IPS DF 19.7 (cell line): ENCODE measurements at regions not wholly inside any gene's neighbourhood (a gene's known extent, or its start where the extent isn't known, plus 50 kb on each side); places are given as distances from the start of the nearest gene placed in this dataset.

ENCODE experiments used
- DNase-seq: peaks from one replicate; pipeline ENCODE4 v3.0.0-alpha.2; 2013; ENCODE audit warnings: low read depth, low spot score

DNA sequence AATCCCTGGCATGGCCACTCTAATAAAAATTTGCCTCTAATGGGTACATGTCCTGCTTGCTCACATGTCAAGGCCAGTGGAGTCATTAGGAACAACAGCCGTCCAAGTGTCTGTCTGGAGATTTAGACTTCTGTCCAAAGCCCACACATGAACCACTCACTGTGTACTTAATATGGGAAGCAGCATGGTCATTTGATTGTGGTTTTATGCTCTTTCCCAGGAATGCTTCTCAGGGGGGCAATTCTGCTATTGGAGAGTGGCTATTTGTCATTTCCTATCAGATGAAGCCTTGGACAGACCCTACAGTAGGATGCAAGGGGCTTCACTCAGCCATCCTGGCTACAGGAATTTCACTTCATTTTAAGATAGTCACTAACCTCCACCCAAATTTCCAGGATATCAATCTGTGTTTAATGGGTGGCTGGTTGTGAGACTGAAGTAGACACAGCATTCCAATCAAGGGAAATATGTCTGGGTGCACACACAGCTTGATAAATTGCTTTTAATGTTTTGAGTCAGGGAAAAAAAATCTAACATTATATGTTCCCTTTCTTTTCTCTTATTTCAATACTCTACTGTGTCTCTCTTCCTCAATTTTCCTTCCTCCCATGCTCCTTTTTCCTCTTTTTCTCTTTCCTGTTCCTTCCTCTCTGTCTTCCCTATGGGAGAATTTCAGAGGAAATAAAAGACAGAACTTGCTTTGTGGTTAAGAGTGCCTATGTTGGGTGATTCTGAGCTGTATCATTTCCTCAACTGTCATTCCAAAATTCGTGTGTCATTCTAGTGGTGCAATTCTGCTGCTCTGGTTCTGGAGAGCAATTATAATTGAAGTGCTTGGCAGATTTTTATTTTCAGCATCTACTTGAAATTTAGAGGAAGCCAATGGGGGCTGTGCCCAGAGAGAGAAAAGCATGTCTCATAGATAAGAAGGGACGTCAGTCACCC, 320.1 kb downstream of the OSR1 start:
- no peak for DNase-seq

DNA sequence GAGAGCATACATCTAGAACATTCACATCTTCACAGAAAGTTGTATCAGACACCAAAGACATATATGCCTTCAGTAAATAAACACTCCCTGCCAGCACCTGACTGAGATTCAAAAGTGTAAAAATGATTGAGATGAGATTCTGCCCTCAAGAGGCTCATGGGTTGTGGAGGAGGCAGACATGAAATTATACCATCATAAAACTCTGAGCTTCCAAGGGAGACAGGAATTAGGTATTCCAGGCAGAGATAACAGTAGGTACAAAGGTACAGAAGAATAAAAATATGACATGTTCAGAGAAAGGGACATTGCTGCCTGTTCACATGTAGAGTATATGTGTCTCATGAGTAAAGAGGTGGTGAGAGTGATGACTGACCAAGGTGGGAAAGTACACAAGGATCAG, 322.3 kb downstream of the OSR1 start:
- DNase-seq: no peak

DNA sequence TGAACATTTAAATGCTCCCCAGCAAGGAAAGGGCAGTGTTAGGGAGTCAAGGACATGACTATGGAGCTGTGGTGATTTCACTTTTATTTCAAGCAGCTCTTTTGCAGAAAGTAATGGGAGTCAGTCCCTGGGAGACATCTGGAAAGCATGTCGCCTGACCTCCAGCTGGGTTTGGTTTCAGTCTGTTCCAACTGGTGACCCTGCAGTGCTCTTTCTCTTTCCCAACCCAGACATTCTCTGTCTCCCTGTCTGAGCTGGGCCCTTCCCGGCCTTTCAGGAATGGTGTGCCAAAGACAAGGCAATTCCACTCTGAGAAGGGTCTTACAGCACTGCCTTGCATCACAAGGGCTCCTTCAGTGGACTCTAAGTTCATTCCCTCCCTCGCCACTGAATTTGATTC, 323.2 kb downstream of the OSR1 start:
- no peak for DNase-seq

DNA sequence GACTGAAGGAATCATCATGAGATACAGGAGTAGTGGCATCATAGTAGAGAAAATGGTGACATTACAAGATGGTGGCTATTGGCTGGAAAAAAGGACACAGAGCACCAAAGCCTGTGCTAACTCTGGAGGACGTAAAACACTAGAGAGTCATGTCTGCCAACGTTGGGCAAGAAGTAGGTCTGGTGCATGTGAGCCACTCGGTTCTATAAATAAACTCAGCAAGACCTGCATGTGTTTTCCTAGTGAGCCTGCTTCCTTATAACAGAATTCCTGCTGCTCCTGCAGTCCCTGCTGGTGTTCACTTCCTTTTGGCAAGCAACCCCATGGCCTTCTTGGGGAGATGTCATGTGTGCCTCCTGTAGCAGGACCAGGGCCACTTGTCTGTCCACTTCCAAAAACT, 325.2 kb downstream of the OSR1 start:
- no peak for DNase-seq

DNA sequence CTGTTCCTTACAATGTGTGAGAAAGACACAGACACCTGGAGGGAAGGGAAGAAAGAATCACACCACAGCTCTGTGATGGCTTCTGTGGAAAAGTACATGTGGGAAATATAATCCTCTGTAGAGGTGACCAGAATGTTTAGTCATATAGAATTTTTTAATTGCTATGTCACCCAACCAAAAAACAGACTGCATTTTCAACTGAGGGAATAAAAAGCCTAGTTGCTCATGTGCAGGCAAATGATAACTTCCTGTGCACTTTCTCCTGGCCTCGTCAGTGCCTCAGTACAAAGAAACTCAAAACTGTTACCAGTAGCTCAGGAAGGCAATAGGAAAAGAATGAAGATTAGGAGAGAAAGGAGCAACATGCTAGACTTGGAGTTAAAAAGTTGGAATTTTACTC, 326.8 kb downstream of the OSR1 start:
- DNase-seq: no peak

DNA sequence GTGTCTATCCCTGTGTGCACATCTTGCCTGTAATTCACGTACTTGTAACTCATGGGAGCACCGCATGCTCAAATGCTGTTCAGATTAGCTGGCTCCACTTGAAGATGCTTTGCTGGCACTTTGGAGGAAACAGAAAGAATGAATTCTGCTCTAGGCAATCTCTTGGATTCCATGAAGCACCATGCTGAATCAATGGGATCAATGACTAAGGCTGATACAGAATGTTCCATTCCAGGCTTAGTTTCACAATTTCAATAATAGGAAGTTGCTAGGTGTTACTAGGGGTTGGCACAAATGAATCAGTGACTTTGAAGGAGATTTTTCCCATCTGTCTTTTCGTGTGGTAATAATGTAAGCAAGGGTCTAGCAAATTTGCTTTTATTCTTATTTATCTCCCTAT, 328.8 kb downstream of the OSR1 start:
- no peak for DNase-seq

DNA sequence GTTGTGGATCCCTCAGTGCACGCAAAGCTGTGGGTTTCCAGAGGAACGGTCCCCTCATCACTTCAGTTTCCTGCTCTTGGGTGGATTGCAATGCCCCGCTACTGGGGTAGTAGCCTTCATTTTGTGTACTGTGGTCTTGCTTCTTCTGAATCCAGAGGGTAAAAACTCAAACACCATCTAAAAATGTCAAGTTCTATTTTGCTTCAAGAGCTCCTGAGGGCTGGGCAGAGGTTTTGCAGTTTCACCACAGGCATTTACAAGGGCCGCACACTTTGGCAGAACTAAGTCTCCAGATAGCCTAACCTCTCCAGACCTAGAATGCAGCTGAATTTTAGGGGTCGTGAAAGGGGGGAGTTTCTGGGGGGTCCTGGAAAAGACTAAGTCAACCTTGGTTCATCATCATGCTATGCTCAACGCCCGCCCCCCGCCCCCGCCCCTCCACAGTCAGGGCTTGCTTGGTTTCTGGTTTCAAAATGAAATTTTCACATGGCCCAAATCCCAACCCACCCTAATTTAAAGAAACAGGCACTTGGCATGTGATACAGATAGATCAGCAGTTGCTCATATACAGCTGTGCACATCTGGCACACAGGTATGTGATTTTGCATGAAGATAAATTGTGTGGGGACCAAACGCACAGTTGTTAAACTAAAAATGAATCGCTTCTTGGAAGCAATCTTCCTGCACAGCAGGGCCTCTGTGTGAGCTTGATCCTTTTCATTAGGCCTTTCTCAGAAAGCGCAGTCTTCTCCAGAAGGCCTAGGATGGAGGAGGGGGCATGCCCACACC, 329.6 kb downstream of the OSR1 start:
- DNase-seq: no peak

DNA sequence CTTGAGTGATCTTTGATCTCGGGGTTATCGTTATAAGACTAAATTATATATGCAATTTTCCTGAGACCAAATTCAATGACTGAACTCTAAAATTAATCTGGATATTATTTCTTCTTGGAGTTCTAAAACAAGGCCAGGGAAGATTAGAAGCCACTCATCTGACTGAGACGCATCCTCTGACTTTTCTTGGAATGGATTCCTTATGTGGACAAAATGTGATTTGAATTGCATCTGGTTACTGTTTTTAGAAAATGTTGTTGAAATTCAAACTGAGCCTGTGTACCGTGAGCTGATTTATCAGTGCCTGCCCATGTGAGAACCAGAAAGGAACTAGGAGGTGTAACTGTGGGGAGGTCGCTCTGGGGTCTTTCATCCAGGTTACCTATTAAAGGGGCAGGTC, 330.8 kb downstream of the OSR1 start:
- DNase-seq: no peak

DNA sequence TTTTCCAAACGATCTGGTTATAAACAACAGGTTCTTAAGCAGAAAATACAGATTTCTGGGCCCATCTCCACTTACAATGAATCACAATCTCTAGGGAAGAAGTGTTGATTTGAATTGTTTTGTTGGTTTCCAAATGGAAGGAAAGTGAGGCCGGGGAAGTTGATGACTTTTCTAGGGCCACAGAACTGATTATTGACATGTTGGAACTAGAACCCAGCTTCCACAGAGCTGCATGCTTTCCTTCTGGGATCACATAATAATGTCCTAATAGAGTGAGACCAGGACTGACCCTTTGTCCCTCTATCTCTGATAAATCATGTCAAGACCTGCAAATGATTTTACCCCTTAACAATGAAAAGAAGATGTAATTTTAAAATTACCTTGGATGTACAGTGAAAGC, 332.2 kb downstream of the OSR1 start:
- DNase-seq: no peak

DNA sequence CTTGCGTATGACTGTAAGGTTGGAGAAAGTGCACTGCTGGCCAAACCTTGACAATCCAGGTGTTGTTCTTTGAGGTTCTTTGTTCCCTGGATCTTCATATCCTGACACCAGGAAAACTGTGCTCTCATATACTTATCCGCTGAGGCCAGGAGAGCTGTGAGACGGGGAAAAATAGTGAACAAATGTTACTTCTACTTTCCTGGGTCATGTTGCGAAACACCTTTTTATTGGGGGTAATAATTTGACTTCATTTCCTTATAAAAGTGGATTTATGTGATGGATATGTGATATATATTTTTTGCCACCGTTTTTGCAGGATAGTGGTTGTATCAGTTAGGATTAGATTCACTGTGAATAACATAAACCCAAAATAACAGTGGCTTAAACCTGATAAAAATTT, 336.1 kb downstream of the OSR1 start:
- DNase-seq: no peak

DNA sequence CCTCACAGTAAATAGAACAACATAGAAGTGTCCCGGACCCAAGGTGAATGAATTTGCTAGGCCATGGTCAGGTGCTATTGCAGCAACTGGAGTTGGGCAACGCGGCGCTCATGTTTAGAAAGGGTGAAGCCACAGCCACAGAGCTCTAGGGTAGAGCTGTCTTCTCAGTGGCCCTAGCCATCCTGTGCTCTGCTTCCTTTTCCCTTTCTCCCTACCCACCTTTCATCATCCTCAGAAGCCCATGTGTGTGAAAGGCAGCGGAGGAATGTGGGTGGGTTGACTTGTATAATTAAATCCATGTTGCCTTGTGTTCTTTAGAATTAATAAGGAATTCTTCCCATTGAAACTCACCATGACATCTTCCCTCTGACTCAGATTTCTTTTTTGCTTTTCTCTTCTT, 336.7 kb downstream of the OSR1 start:
- no peak for DNase-seq

DNA sequence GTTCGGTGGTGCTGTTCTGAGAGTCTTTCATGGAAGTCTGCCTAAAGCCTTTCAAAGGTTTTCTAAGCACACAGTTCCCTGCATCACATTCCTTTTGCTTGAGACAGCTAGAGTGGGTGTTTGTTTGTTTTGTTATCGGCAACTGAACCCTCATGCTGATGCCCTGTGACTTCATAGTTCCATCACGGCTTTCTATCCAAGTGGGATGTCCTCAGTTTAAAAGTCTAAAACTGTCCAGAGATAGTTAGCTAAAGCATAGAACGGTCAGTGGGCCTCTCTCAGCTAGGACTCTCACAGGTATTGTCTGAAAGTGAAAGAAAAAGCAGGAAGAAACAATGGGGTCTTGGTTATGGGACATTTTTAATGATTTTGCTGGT, 337.3 kb downstream of the OSR1 start:
- DNase-seq: no peak

DNA sequence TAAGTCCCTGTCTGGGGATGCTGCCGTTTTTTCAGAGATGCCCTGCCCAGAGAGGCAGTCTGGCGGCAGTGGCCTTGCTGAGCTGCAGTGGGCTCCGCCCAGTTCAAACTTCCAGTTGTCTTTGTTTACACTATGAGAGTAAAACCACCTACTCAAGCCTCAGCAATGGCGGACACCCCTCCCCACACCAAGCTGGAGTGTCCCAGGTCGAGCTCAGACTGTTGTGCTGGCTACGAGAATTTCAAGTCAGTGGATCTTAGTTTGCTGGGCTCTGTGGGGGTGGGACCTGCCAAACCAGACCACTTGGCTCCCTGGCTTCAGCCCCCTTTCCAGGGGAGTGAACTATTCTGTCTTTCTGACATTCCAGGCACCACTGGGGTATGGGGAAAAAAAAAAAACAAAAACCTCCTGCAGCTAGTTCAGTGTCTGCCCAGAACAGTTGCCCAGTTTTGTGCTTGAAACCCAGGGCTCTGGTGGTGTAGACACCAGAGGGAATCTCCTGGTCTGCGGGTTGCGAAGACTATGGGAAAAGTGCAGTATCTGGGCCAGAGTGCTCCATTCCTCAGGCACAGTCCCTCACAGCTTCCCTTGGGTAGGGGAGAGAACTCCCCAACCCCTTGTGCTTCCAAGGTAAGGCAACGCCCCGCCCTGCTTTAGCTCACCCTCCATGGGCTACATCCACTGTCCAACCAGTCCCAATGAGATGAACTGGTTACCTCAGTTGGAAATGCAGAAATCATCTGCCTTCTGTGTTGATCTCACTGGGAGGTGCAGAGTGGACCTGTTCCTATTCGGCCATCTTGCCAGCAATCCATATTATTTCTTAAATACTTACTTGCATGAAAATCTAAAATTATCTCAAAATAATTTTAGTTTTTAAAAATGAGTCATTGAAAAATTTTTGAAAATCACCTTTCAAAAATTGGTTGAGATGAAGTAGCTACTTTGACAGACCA, 338.0 kb downstream of the OSR1 start:
- no peak for DNase-seq

DNA sequence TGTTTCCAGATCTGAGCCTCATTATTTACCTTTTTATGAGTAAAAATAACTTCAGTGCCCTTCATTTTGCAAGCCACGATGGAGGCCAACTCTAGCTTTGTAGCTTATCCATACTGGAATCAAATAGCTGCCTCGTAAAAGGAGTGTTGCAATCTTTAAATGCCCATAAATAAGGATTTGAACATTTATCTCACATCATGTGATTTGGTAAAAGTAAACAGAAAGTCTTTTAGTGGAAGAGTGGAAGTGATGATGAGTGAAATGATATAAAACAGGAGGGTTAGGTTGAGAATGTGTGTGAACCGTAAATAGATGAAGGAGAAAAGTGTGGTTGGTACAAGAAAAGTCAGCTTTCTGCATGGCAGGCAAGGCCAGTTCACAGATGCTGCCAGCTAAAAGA, 348.9 kb downstream of the OSR1 start:
- no peak for DNase-seq

DNA sequence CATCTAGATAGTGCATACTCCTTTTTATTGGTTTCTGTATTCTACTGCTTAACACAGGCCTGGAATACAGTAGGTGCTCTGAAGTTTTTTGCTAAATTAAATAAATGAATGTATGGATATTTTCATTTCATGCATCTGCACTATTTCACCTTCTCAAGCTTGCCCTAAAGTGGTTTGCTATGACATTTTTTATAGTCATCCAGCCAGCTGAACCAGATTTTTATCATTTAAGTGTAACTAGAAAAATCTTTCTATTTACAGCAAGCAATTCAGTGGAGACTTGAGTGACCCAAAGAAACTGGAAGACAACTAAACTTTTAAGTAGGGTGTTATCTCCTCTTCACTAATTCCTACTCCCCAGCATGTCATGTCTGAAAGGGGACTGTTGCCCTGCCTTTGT, 354.9 kb downstream of the OSR1 start:
- no peak for DNase-seq

DNA sequence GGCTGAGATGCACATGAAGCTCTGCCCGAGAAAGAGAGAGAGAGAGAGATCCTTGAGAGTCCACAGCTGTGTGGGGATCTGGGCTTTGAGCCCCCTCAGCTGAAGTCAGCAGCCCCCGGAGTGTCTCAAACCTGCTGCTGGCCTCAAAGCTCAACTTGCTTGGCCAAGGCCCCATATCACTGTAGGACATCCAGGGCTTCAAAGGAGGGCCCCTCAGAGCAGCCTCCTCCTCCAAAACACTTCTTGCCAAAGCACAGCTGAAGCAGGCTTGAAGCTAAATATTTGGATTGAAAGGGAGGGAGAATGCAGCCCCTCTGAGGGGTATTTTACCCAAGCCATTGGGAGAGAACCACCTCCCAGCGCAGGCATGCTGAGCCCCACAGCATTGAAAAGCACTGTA, 357.6 kb downstream of the OSR1 start:
- no peak for DNase-seq

DNA sequence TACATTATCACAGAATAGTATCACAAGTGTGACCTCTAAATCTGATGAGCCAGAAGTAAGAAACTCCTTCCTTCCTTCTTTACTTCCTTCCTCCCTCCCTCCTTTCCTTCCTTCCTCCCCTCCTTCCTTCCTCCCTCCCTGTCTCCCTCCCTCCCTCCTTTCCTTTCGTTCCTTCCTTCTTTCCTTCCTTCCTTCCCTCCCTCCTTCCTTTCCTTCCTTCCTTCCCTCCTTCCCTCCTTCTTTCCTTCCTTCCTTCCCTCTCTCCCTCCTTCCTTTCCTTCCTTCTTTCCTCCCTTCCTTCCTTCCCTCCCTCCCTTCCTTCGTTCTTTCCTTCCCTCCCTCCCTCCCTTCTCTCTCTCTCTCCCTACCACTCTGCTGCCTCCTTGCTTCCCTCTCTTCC, 359.2 kb downstream of the OSR1 start:
- no peak for DNase-seq

DNA sequence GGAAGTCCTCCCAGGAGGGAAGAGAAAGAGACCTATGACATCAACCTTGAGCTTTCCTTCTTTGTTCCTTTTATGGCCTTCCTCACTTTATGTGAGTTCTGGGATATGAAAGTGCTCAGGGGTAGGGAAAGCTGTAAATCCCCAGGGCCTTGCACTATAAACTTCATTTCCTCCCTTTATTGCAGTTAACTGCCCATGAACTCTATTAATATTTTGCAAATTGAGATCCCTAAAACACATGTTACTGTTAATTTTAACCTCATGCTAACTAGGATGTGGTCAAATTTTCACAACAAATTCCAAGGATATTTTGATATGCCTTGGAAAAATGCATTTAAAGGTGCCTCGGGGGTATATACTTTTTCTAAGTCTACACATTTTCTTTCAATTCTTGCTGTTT, 359.9 kb downstream of the OSR1 start:
- no peak for DNase-seq

DNA sequence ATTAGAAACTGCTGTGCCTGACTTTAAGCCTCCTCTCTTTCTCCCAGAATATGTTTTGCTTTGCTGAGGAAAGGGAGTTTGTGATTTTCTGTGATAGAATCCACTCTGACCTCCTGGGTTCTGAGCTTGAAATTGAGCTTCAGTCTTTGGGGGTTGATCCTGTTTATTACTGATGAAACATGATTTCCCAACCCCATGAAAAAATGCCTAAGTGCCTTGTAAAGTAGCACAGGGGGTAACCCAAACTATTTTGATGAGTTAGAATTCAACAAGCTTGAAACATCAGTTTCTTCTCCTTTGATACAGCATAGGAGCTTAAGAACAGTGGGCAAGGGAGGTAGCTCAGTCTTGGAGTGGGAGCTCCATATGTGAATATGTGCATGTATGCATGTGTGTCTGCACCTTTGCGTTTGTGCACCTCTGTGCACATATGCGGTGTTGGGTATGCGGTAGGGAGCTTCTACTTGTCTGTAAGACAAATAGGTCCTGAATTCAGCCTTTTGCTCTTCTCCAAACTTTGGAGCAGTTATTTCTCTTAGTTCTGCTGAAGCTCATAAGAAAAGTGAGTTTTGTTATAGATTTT, 364.6 kb downstream of the OSR1 start:
- DNase-seq: no peak

DNA sequence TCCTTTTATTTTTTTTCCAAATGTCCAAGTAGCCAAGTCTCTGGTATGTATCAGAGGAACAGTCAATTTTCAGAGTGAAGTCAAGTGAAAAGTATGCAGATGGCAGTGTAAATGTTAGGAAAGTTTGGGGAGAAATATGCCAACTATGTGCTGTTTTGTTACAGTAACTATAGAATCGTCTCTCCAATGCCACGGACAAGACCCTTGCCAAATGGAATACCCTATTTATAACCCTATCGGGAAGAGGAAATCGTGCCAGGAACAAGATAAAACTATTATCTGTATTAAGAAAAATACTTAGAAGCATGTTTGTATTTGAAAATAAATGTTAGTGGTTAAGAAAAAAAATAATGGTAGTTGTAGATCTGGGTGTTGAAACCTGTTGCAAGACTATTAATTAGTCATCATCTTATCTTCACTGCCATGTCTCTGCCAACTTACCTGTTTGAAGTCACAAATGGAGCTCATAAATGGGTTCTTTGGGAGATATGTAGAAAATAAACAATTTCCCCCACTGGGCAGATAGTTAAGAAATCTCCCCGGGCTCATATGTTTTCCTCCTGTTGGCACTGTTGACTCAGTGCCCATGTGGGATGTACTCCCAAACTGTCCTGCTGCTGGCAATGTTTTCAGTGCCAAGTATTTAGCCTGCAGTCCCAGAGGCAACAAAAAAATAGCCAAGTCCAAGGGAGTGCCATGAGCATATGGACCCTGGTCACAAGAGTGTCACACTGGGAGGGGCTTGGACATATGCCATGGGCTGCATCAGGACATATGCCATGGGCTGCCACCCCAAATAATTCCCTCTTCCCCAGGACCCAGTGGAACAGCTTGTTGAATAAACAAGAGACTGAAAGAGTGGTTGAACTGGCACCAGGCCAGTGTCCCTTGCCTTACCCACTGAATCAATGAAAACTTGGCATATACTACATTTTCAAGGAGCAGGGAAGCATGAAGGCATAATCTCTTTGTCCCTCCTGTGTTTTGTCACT, 366.9 kb downstream of the OSR1 start:
- no peak for DNase-seq
